NCI-H2029 (cell line): ENCODE measurements at regions not wholly inside any gene's neighbourhood (a gene's known extent, or its start where the extent isn't known, plus 50 kb on each side); places are given as distances from the start of the nearest gene placed in this dataset.

ENCODE experiments used
- DNase-seq: peaks from one replicate; lab custom pipeline; 2025; lab: John Stamatoyannopoulos, UW

DNA sequence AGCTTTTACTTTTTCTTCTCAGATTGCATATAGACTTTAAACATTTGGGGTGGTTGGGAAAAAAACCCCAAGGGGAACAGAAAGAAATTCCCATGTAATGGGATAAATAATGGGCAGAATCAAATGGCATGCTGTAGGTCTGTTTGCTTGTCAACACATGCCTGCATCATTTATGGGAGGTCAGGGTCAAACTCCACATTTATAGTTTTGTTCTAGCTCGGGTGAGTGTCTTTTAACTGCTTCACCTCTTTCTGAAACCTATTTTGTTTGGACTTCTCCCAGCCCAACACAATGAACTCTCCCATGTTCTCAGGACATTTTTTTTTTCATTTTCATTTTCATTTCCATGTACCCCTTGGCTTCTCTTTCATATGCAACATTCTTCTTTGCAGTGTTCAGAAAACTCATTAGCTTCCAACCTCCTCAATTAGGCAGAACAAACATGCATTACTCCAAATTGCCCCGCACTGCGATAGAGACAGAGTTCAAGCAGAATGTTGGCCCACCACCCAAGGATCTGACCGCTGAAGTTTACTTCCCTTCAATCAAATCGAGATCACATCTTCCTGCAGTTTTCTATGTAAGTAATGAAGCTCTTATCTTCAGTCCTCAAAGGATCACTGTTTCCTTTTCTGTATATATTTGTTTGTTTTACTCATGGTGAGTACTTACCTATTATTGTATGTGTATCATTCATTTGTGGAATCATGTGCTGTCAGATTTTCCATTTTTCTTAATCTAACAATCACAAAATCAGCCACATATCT is 354.6 kb downstream of the ZSWIM6 start:
- DNase-seq: no peak

DNA sequence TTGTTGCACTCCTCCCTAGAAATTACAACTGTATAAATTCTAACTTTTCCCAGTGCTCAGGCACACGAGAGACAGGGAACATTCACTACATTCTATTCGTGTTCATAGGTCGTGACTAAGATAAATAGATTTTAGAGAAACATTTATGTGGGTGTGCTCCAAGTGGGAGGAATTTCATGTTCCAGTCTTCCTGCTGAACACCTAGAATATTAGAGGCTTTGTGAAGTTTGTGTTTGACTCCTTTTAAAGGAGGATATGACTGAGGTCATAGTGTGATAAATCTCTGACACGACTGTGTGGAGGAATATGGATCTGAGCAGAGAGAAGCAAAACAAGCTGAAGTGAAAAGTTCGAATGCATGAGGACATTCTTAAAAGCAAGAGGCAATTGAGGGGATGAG is 355.3 kb downstream of the ZSWIM6 start:
- DNase-seq: no peak

DNA sequence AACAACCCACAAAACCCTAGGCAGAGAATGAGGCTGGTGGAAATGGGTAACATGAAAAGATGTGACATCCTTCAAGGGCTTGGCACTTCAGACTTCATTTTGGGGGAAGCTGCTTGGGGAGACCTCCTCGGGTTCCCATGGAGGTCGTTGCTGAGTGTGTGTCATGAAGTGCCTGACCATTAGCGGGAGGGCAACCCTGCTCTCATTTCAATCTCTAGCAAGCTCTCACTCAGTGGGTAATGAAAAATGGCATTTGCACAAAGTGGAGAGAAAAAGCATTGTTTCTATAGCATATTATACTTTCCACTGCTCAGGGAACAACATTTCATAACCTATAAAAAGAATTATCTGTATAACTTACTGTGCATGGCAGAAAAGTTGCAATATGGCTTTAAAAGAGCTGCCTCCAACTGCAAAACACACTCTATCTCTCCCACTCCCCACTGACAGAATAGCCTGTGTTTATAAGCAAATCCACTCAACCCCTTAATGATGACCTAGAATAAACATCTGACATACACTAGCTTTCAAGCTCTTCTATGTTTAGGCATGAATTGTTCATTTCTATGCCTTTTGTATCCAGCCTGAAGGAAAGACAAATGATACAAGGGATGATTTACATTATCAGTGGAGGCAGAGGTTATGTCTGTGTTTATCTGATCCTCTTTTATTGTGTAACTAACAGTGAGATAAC is 357.2 kb downstream of the ZSWIM6 start:
- DNase-seq: no peak

DNA sequence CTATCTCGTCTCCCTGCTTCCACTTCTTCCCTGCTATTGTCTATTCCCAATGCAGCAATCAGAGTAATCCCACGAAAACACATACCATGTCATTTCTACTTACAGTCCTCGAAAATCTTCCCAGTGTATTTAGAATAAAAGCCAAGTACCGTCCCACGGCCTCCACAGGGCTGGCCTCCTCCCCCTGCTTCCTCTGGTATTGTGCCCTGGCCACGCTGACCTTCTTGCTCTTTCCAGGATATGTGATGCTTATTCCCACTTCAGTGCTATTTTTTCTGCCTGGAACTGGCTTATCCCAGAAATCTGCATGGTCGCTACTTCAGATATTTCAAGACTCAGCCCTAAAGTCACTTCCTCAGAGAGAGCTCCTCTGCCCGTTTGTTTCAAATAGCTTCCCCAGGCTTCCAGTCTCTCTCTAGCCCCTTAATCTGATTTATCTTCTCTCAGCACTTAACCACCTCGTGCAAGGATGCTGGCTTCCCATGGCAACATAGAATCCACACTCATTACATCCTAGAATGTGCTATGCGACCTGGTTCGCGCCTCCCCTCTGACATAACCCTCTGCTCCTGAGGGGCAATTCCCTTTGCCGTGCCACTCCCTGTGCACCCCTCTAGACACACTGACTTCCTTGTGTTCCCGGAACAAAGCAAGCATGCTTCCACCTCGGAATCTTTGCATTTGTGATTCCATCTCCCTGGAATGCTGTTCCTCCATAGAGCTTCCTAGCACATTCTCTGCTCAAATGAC is 365.9 kb downstream of the ZSWIM6 start:
- DNase-seq: no peak

DNA sequence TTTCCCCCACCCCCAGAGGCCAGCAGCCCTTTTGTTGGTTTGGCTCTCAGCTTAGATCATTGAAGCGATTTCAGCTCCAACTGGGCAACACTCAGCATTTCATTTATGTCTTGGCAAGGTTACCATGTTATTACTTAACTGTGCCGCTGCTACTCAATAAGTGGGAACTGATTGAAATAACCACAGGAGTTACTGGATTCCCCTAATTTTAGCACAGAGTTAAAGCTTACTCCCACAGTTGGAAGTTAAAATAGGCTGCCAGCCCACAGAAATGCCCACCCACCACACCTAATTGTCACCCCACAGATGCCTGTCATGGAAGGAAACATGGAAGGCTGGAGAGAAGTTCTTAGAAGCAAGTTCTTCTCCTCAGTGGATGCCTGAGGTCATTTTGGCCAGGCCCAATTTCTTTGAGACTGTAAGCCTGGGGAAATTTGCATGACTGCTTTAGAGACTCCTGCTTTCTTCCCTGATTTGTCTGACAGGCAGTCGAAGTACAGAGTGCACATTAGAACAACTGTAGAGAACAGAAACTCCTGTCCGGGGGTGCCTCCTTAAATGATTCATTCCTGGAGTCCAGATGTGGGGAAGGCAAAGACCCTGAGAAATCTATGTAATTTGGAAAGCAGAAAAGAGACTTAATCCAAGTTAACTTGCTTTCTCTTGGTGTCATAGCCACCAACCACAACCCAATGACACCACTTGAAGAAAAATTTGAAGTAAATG is 370.0 kb downstream of the ZSWIM6 start:
- DNase-seq: no peak

DNA sequence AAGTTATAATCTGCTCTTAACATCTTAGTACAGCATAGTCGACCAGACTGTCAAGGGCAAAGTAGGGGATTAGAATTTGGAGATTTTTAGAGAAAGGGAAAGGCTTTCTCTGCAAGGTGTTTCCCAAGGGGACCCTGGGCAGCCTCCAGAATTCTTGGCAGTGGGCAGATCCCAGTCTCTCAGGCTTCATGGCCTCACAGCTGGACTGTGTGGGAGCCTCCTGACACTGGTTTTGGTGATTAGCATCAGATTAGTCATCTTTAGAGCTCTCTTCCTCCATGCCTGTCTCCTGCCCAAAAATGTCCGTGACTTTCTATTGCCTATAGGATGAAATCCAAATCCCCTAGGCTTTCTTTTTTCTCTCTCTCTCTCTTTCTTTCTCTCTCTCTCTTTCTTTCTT is 370.7 kb downstream of the ZSWIM6 start:
- DNase-seq: no peak

DNA sequence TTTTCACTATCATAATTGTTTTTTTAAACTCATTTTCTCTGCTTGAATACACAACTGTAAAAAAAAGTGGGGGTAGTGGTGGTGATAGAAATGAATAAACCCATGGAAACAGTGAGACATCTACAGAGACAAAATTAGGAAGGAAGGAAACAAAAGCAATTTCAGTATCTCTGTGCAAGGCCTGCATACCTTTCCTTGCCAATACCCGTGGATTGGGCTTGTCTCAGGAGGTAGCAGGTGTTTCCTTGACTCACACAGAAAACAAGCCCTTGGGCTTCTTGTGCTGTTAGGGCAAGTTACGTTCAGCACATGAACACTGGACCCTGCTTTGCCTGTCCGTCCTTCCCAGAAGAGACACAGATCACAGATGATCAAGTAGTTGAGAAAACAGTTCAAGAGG is 372.2 kb downstream of the ZSWIM6 start:
- no peak for DNase-seq

DNA sequence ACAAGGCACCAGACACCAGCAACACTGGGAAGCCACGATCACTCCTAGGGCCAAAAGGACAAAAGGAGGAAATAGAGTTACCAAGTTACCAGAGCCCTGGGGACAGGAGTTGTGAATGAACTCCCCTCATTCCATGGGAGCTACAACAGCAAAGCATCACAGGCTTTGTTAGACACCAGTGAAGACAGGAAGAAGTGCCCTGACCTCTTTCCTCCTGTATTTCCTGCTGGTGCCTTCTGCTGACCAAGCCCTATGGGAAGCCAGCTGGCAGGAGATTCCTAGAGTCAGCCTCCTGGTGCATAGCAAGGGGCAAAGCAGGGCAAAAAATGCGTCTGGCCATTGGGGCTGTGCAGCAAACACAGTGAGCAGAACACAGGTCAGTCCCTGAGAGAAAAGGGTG is 374.7 kb downstream of the ZSWIM6 start:
- no peak for DNase-seq

DNA sequence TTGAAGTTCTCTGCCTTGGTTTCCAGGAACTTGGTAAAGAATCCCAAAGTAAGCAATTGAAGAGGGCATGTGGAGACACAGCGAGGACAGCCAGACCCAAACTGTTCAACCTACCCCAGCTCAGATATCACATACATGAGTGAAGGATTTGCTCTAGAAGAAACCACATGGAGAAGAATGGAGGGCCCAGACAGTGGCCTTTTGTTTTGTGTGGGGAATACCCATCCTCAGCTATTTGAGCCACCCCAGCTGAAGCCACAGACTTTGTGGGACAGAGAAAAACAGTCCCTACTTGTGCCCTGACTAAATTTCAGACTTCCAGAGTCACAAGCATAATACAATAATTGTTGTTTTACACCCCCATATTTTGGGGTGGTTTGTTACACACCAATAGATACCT is 387.1 kb downstream of the ZSWIM6 start:
- DNase-seq: no peak

DNA sequence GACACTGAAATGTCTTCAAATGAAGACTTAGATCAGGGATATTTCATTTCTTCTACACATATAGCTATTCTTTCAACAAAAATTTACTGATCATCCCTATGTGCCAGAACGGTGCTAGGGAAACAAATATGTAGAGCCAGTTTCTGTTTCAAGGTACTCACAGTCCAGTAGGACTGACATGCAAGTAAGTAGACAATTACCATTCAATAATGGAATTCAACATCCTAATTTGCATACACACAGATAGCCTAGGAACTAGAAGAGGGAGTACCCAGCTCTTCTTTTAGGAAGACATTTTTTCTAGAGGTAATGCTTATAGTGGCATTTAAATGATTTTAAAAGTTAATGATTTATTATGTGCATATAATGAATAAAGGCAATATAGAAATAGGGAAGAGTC is 388.8 kb downstream of the ZSWIM6 start:
- DNase-seq: no peak

DNA sequence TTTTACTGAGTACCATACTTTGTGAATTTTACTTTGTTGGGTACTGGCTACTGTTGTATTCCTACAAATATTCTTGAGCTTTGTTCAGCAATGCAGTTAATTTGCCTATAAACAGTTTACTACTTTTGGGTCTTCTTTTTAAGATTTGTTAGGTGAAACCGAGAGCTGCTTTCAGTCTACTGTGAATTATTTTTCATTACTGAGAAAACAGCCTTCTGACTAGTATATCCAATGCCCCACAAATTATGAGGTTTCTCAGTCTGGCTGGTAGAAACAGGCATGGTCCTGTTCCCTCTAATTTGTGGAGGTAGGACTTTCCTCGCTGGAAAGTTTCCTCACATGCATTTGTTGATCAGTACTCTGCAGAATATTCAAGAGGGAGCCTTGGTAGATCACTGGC is 392.0 kb downstream of the ZSWIM6 start:
- DNase-seq: no peak

DNA sequence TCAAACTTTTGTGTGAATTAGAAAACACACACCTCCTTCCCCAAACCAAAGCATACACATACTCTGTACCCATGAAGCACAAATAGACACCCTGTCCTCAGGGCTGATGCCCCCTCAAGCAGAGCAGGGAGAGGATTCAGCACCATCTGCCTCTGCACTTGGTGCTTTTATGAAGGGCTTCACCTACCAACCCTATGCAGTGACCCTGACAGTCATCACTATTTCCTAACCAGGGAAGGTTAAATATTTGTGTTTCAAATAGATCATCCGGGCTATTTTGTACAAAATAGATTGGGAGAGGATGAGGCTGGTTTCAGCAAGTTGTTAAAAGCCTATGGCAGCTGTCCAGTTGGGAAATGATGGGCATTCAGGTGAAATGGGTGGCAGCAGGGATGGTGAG is 396.2 kb downstream of the ZSWIM6 start:
- no peak for DNase-seq

DNA sequence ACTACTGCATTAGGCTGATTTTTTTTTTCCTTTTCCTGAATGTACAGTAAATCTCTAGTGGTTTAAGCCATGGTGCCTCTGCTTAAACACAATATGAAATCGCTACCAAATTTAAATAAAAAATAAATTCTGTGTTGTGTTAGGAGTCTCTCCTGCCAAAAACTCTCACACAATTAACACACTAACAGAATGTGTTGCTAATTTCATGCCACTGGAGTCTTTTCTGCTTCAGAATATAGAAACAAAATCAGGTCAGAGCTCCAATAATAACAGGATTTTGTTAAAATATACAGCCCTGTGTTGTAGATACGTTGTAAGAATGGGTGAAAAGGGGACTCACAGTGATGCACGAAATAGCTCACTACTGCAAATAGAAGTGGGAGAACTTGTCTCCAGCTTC is 398.8 kb downstream of the ZSWIM6 start:
- no peak for DNase-seq

DNA sequence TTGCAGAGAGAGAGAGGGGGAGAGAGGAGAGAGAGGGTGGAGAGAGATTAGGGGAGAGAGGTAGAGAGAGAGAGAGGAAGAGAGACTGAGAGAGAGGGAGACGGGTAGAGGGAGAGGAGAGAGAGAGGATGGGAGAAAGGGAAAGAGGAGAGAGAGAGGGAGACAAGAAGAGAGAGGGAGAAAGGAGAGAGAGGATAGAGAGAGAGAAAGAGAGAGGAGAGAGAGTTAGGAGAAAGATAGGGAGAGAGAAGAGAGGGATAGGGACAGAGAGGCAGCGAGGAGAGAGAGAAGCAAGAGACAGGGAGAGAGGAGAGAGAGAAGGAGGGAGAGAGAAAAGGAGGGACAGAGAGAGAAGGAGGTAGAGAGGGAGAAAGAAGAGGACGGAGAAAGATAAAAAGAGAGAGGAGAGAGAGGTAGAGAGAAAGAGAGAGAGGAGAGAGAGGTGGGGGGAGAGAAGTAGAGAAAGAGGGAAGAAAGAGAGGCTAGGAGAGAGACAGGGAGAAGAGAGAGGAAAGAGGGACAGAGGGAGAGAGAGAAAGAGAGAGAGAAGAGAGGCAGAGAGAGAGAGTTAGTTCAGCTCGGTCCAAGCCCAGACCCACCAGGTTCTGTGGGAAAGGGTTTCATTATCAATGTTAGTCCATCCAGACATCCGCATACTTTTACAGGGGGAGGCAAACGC is 399.3 kb downstream of the ZSWIM6 start:
- DNase-seq: no peak

DNA sequence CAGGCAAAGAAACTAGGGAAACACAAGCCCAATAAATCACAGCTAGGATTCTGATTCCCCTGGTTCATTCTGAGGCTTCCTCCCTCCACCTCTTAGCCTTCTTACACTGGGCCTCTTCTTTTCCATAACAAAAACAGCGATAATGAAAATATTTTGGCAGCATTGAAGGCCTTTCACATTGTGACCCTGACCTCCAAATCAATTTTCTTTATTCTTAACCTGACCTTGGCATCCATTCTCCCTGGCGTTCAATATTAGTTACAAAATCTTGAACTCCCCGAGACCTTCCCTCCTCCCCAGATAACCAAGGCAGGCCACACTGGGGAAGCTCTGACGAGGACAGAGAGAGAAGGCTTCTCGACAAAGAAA is 399.9 kb downstream of the ZSWIM6 start:
- no peak for DNase-seq

DNA sequence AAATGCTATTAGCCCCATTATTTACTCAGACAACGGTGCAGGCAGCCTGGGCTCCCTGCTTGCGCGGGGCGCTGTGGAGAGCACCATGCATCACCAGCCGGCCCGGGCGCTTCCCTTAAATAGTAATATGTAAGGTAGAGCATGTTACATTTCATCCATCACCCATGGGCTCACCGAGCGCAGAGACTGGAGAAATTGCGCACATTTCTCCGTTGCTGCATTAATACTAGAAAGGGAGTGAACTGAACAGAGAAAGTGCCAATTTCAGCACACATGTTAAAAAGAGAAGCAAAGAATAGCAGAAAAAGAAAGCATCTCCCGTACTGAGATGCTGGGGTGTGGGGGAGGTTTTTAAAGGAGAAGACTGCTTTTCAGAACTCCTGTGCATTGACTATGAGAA is 400.3 kb downstream of the ZSWIM6 start:
- DNase-seq: no peak

DNA sequence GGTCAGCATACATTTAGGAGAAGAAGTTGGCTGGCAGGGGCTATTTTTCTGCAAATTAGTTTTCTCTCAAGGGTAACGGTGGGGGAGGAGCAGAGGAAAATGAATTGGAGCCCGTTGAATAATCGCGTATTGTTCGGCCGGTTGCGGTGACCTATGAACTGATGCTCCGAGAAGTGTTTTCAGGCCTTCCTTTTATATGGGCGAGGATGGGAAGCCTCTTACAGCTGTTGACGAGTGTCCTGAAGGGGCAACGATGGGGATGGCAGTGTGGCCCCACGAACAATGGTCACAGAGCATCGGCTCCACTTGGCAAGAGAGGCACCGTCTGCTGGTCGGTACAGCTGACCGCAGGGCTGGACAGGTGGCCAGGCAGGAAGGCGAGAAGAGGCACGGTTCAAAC is 400.7 kb downstream of the ZSWIM6 start:
- DNase-seq: no peak

DNA sequence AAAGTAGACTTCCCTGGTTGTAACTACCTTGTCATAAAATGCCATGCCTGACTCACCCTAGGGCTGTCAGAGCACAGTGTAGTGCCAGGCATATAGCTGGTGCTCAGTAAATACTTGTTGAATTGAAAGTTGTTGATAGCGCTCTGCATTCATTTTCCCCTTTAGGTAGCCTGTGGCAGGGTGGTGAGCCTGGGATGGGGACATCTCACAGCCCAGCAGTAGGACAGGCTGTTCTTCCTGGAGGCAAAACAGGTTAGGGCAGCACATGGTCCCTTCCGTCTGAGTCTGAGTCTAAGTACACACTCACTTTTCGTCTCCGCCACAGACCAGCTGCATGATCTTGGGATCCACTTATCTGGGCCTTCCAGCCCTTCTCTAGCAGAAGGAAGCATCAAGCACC is 401.9 kb downstream of the ZSWIM6 start:
- DNase-seq: no peak

DNA sequence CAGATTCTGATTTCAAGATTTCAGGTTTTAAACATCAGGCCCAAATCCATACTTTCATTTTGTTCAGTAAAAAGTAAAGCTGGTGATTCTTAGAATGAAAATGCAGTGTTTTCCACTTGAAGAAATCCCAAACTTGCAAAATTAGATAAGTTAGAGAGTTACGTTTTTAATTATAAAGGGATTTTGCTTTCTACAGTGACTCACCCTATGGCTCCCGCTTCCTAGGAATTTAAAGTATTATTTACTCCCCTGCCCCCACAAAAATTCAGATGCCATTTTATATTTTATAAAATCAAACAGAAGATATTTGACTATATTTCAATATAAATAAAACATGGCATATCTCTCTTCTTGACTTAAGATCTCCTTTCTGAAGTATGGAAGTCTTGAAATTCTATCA is 402.9 kb downstream of the ZSWIM6 start:
- DNase-seq: no peak

DNA sequence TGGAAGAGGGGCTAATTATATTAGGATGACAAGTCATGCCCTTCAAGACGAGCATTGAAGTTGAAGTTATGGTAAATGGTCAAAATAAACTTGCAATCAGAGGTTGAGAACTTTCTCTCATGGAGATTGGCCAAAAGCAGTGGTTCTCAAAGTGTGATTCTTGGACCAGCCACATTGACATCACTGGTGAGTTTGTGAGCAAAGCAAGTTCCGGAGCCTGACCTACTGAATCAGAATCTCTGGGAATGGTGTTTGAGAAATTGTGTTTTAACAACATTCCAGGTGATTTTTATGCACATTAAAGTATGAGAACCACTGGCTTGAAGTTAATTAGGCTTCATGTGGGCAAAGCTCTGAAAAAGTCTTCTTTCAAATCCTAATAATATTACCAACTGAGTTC is 403.5 kb downstream of the ZSWIM6 start:
- DNase-seq: no peak

DNA sequence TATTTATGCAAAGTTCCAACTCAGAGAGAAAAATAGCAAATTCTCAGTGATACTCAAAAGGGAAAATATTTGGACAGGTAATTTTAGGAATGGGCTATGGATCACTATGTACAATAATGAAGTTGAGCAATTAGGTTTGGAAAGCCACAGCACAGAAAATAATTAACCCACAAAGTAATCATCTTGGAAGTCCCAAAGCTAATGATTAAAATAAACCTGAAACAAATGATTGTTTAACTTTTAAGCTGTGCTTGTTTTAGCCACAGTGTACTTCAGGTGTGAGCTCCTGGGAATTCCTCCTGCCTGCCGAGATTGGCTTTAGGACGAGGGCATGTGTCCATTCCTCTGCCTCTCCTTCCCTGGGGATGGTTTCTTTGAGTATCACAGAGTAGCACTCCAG is 403.9 kb downstream of the ZSWIM6 start:
- DNase-seq: no peak
